PC-3 (cell line): ENCODE measurements at regions not wholly inside any gene's neighbourhood (a gene's known extent, or its start where the extent isn't known, plus 50 kb on each side); places are given as distances from the start of the nearest gene placed in this dataset.

Experiments used
- ATAC-seq: fragments of 200-7000 bp; cut with Tn5 transposase; 2 replicates; pipeline ENCODE4 v1.9.1; 2020; ENCODE audit warnings: mild to moderate bottlenecking, moderate library complexity
- BruUV-seq: library from RNA; stranded (reverse); fragments of 400-500 nt; replicated peaks from 2 replicates; lab custom pipeline; 2021; lab: Mats Ljungman, UMichigan
- CTCF ChIA-PET: fragments of 300-600 bp; sonication (Branson Sonifier 250); formaldehyde crosslinking; loops from one replicate; lab custom pipeline; 2022; ENCODE audit warnings: antibody characterized with exemption; lab: Charles Lee
- POLR2A ChIA-PET: fragments of 300-600 bp; sonication (Branson Sonifier 250); formaldehyde crosslinking; loops from one replicate; lab custom pipeline; 2022; ENCODE audit warnings: antibody characterized with exemption; ENCODE audit not compliant: unreplicated experiment; lab: Charles Lee
- DNase-seq: peaks from one replicate; pipeline ENCODE4 v3.0.0-alpha.2; 2015
- H2AFZ ChIP-seq: fragments of 300-600 bp; sonication (generic); 2 replicates; pipeline ENCODE4 v1.6.0; 2016; ENCODE audit warnings: antibody characterized with exemption, low read length
- H3F3A ChIP-seq: fragments of 300-600 bp; sonication (generic); one replicate; pipeline ENCODE4 v1.6.0; 2017; ENCODE audit warnings: antibody characterized with exemption, low read length, control low read depth, mild to moderate bottlenecking; ENCODE audit not compliant: unreplicated experiment
- H3K27ac ChIP-seq: fragments of 300-600 bp; sonication (generic); 2 replicates; pipeline ENCODE4 v1.5.1; 2016; ENCODE audit warnings: mild to moderate bottlenecking, low read length
- H3K27me3 ChIP-seq: fragments of 300-600 bp; sonication (generic); 2 replicates; pipeline ENCODE4 v1.6.1; 2016; ENCODE audit warnings: low read length, mixed read lengths
- H3K36me3 ChIP-seq: fragments of 300-600 bp; sonication (generic); 2 replicates; pipeline ENCODE4 v1.6.1; 2016; ENCODE audit warnings: low read depth, mixed run types, low read length, mixed read lengths
- H3K4me1 ChIP-seq: fragments of 300-600 bp; sonication (generic); 2 replicates; pipeline ENCODE4 v1.5.1; 2016; ENCODE audit warnings: low read length; ENCODE audit not compliant: insufficient read depth
- H3K4me2 ChIP-seq: fragments of 300-600 bp; sonication (generic); 2 replicates; pipeline ENCODE4 v1.6.0; 2016; ENCODE audit warnings: low read length
- H3K4me3 ChIP-seq: fragments of 300-600 bp; sonication (generic); 2 replicates; pipeline ENCODE4 v1.5.1; 2016; ENCODE audit warnings: mild to moderate bottlenecking, low read length, mixed read lengths
- H3K79me2 ChIP-seq: fragments of 300-600 bp; sonication (generic); 2 replicates; pipeline ENCODE4 v1.6.1; 2017; ENCODE audit warnings: low read length, mixed read lengths
- H3K9ac ChIP-seq: fragments of 300-600 bp; sonication (generic); 2 replicates; pipeline ENCODE4 v1.6.0; 2016; ENCODE audit warnings: mild to moderate bottlenecking, low read length
- H3K9me2 ChIP-seq: fragments of 300-600 bp; sonication (generic); replicated peaks from 2 replicates; pipeline ENCODE4 v1.6.1; 2016; ENCODE audit warnings: mixed run types, low read length, mixed read lengths
- H3K9me3 ChIP-seq: fragments of 300-600 bp; sonication (generic); 2 replicates; pipeline ENCODE4 v1.6.1; 2016; ENCODE audit warnings: low read length, mixed read lengths
- H4K20me1 ChIP-seq: fragments of 300-600 bp; sonication (generic); 2 replicates; pipeline ENCODE4 v1.6.1; 2016; ENCODE audit warnings: low read length, mixed read lengths
- CTCF ChIP-seq: fragments of 300-600 bp; sonication (generic); conservative IDR thresholded peaks from 2 replicates; pipeline ENCODE4 v1.5.1; 2017; ENCODE audit warnings: antibody characterized with exemption, low read depth, mild to moderate bottlenecking, low read length
- EZH2 ChIP-seq: fragments of 300-600 bp; sonication (generic); IDR thresholded peaks from one replicate; pipeline ENCODE4 v1.6.1; 2017; ENCODE audit warnings: antibody characterized with exemption, mild to moderate bottlenecking, low read length; ENCODE audit not compliant: unreplicated experiment
- EZH2phosphoT487 ChIP-seq: fragments of 300-600 bp; sonication (generic); IDR thresholded peaks from 2 replicates; pipeline ENCODE4 v1.6.1; 2018; ENCODE audit warnings: mild to moderate bottlenecking, antibody characterized with exemption, low read length, borderline replicate concordance
- intact Hi-C: fragments of 100-400 bp; cut with micrococcal nuclease; formaldehyde crosslinking; loops from 2 replicates; pipeline ENCODE4 v1.9.0; 2023

- ChIA-PET CTCF (no interaction called here), POLR2A (no interaction called here)
- no TSS peak for BruUV-seq
Observed at GRCh38 chr5:98524773-98525172, 248.7 kb upstream of the RGMB start.

GRCh38 chr5:98527846-98528245 lies 245.6 kb upstream of the RGMB start:
- intact Hi-C loops, result no loop called here
- ATAC-seq (no peak), DNase-seq (no peak)
- no peaks in the 10 kb centered on the region for H3K79me2 ChIP-seq
- no peaks in the 10 kb centered on the region for H3K9me3 ChIP-seq
- H2AFZ ChIP-seq, result no peak overlapping the region
- H4K20me1 ChIP-seq, result no peaks in the 10 kb centered on the region
- H3K9me2 ChIP-seq, result no peaks in the 10 kb centered on the region
- ChIA-PET POLR2A (no interaction called here), CTCF (no interaction called here)
- H3F3A ChIP-seq, result no peaks in the 10 kb centered on the region
- no peak overlapping the region for H3K27ac ChIP-seq
- H3K4me3 ChIP-seq, result no peak overlapping the region
- no peak overlapping the region for H3K4me2 ChIP-seq
- TF ChIP-seq CTCF (no peak), EZH2phosphoT487 (no peak), EZH2 (no peak)
- H3K4me1 ChIP-seq, result no peaks in the 10 kb centered on the region
- no peaks in the 10 kb centered on the region for H3K36me3 ChIP-seq
- no peaks in the 10 kb centered on the region for H3K27me3 ChIP-seq
- no TSS peak for BruUV-seq
- no peak overlapping the region for H3K9ac ChIP-seq

More at GRCh38 chr5:98524773-98525172, 248.7 kb upstream of the RGMB start:
- Histone ChIP-seq H3K27me3 (no peaks in the 10 kb centered on the region), H3K36me3 (no peaks in the 10 kb centered on the region), H3K4me1 (no peaks in the 10 kb centered on the region), H3K9ac (no peak overlapping the region), H3K27ac (no peak overlapping the region), H3K79me2 (no peaks in the 10 kb centered on the region), H3K9me3 (no peaks in the 10 kb centered on the region), H3F3A (no peaks in the 10 kb centered on the region), H2AFZ (no peak overlapping the region), H3K9me2 (no peaks in the 10 kb centered on the region), H3K4me3 (no peak overlapping the region), H4K20me1 (no peaks in the 10 kb centered on the region), H3K4me2 (no peak overlapping the region)
- DNase-seq (no peak), ATAC-seq (no peak)
- intact Hi-C loops, result no loop called here
- TF ChIP-seq CTCF (no peak), EZH2 (no peak), EZH2phosphoT487 (no peak)

- H3F3A ChIP-seq, result no peaks in the 10 kb centered on the region
- H4K20me1 ChIP-seq, result no peaks in the 10 kb centered on the region
- no peaks in the 10 kb centered on the region for H3K4me1 ChIP-seq
- TF ChIP-seq CTCF (no peak), EZH2phosphoT487 (no peak), EZH2 (no peak)
- H3K9me3 ChIP-seq, result no peaks in the 10 kb centered on the region
- no peak overlapping the region for H2AFZ ChIP-seq
- H3K4me3 ChIP-seq, result no peak overlapping the region
- intact Hi-C loops, result no loop called here
- H3K4me2 ChIP-seq, result no peak overlapping the region
- no peak overlapping the region for H3K27ac ChIP-seq
- H3K36me3 ChIP-seq, result no peaks in the 10 kb centered on the region
- BruUV-seq, result no TSS peak
- H3K79me2 ChIP-seq, result no peaks in the 10 kb centered on the region
- no peak overlapping the region for H3K9ac ChIP-seq
- no peaks in the 10 kb centered on the region for H3K27me3 ChIP-seq
- CTCF ChIA-PET, result no interaction called here
- ATAC-seq, result no peak
- POLR2A ChIA-PET, result no interaction called here
- DNase-seq, result no peak
- no peaks in the 10 kb centered on the region for H3K9me2 ChIP-seq
Observed at GRCh38 chr5:98529321-98529720, 244.1 kb upstream of the RGMB start.
